Ecto neural progenitor cell (in vitro differentiated cells): ENCODE measurements at regions not wholly inside any gene's neighbourhood (a gene's known extent, or its start where the extent isn't known, plus 50 kb on each side); places are given as distances from the start of the nearest gene placed in this dataset.

Experiments used
- DNase-seq: peaks from one replicate; pipeline ENCODE4 v3.0.0-alpha.2; 2018; ENCODE audit warnings: low spot score

DNA sequence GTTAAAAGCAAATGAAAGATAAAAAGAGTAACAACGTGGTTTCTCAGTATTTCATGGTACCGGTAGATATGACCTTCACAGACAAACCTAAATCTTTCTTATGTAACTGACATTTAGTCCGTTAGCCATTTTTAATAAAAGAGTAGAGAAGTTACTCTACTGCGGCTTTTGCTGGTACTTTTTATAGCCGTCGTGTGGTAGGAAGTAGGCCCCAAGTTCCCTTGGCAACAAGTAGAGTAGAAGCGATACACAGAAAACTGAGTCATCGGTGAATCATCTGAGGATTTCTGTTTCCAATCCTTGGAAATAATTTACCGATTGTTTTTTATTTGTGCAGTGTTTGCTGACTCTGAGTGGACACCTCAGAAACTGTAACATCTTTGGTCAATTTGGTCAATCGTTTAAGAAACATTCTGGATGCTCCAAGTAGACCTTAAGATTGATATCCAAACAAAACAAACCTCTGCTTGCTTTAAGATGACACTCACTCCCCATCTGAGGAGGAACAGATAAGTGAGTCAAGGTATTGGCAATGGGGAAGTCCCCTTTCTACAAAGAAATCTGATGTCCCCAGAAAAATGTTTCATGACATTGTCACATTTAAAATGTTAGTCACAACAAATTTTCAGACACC is 63.9 kb upstream of the AHR start:
- no peak for DNase-seq

DNA sequence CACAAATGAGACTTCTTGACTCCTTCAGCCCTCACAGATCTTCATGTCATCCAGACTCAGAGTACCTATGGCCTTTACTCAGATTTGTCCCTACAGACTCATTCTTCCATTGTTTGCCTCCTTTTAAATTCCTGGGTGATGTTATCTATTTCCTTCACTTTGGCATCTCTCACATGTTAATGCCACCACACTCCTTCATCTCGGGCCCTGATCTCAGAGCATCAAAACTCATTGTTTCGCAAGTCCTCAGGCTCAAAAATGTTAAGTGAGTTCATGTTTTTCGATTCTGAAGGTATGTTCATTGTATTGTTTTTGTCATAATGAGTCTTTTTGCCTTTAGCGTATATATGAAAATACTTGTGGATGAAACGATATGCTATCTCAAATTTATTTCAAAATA is 62.3 kb upstream of the AHR start:
- DNase-seq = no peak

DNA sequence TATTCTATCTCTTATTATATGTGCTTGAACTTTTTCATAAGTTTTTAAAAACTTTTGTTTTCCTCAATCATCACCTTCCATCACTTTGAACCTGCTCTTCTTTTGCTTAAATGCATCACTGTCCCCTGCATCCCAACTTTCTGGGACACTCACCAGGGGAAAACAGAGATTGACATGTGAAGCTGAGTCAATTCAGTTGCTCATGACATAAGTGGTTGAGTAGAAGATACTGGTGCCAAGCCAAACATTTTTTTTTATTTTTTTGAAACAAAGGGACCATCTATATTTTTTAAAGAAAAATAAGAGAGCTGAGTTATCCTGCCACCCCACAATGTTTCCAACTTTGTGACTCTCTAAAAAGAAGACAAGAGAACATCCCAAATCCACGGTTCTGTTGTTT is 61.8 kb upstream of the AHR start:
- no peak for DNase-seq

DNA sequence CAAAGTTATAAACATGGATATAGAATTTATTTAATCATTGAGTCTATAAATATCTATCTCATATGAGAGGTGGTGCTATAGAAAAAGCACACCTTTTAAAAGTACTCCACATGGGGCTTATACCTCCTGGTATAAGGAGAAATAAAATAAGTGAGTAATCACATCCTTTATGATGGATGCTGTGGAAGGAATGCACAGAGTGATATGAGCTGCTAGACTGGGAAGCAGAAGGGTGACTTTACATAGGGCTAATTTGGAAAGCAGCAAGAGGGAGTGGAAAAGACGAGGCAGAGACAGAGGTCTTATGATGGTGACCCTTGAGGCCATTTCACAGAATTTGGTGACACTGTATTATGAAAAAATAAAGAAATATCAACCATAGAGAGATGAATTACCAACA is 59.4 kb upstream of the AHR start:
- DNase-seq = no peak

DNA sequence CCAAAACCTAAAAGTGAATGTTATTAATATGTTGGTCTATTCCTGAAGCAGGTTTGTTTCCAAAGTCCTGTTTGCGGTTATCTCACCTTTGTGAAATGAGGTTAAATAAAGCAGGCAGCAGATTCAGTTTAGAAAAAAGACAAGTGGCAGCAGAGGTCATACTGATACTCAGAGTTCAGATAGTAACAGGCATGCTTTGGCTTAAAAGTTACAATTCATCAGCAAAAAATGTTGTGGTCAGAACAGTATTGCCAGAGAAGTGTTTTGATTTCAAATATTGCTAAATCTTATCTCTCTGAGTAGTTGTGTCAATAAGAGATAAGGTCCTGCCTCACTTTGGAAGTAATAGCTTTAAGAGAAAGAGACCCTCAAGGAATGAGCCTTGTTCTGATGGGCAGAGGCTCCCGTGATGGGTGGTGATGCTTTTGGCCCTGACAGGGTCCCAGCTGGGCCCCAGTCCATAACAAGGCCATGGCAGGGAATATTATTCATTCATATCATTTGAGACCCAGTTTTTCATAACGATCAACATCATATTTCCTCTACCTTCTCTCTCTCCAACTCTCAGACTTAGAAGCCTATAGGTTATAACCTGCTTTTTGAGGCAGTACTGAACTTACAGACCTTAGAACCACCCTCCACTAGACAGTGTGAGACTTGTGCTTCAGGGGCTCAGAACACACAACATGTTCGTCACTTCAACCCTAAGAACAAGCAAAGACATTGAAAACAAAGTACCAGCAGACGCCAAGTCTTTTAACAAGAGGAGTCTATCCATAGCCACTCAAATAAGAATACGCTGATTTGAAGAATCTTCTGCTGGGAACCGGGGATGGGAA is 58.5 kb upstream of the AHR start:
- no peak for DNase-seq

DNA sequence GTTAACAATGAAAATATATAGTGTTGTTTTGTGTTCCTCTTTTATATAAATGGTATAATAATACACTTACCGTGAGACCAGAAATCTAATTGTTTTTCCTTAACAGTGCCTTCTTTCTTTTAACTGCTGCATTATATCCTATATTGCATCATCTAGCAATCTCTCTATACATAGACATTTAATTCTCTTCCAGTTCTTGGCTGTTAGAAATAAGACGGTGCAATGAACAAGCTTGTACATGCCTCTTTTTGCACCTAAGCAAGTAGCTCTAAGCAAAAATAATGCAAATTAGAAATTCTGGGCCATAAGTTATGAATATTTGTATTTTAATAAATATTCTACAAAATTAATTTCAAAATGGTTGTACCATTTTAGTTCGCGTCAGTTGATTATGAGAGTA is 55.9 kb upstream of the AHR start:
- no peak for DNase-seq

DNA sequence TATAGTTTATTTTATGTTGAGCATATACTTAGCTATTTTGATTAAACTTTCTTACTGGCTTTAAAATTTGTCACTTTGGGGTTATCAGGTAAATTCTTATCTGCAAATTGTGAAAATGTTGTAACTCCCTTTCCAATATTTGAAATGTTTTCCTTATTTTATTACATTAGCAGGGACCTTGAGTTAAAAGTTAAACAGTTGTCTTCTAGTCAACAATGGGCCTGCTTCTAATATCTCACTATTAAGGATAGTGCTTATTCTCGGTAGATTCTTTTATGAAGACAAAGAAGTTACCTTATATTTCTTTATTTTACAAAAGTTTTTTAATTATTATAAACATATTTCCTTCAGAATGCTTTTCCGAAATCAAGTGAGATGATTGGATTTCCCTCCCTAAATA is 53.7 kb upstream of the AHR start:
- DNase-seq = no peak

DNA sequence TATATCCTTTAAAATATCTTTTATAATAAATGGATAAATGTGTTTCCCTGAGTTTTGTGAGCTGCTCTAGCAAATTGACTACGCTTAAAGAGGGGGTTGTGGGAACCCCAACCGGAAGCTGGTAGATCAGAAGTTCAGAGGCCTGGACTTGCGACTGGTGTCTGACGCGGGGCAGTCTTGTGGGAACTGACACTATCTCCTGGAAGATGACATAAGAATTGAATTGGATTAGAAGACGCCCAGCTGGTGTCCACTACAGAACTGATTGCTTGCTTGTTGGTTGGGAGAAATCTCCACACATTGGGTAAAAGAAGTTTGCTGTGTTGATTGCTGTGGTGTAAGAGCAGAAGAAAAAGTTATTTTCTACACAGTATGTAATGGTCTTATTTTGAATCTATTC is 51.1 kb upstream of the AHR start:
- DNase-seq = no peak

DNA sequence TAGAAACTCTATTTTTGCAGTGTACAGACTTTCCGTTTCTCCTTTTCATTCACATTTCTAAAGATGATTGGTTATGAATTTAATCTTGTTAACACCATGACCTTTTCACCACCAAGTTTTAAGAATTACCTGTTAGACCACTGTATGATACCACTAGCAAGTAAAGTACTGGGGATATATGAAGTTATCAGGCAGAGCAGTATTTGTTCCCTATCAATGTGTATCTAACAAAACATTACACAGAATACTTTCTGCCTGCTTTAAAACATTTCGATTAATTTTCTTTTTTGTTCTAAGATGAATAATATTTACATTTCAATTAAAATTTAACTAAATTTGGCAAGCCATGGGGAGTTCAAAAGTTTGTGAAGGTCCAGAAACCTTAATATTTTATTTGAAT is 49.9 kb upstream of the AHR start:
- no peak for DNase-seq
